ENCODE measurements at regions not wholly inside any gene's neighbourhood (a gene's known extent, or its start where the extent isn't known, plus 50 kb on each side); places are given as distances from the start of the nearest gene placed in this dataset.

- no TSS peak for BruUV-seq (replicated peaks)
- TF ChIP-seq, protein P1, sequence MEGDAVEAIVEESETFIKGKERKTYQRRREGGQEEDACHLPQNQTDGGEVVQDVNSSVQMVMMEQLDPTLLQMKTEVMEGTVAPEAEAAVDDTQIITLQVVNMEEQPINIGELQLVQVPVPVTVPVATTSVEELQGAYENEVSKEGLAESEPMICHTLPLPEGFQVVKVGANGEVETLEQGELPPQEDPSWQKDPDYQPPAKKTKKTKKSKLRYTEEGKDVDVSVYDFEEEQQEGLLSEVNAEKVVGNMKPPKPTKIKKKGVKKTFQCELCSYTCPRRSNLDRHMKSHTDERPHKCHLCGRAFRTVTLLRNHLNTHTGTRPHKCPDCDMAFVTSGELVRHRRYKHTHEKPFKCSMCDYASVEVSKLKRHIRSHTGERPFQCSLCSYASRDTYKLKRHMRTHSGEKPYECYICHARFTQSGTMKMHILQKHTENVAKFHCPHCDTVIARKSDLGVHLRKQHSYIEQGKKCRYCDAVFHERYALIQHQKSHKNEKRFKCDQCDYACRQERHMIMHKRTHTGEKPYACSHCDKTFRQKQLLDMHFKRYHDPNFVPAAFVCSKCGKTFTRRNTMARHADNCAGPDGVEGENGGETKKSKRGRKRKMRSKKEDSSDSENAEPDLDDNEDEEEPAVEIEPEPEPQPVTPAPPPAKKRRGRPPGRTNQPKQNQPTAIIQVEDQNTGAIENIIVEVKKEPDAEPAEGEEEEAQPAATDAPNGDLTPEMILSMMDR (IDR thresholded peaks at IDR 0.05; ENCODE audit: insufficient read depth in 1 of 2, low read depth in 1 of 2, low read length in 1 of 2, severe bottlenecking in 1 of 2, unreplicated experiment in 1 of 2), result no peak
- no peak overlapping the region for H3K4me3 ChIP-seq (ENCODE audit: low read depth, low read length)
- ChIA-PET CTCF (no interaction called here), POLR2A (no interaction called here)
- Mint-ChIP-seq H3K4me3 (ENCODE audit: unreplicated experiment) (no peak overlapping the region), H3K4me1 (ENCODE audit: low read depth, unreplicated experiment) (no peaks in the 10 kb centered on the region), H3K36me3 (ENCODE audit: insufficient read depth, unreplicated experiment) (no peaks in the 10 kb centered on the region), H3K27me3 (ENCODE audit: insufficient read depth, unreplicated experiment) (no peaks in the 10 kb centered on the region), H3K9me3 (ENCODE audit: unreplicated experiment) (peaks cover 27% of the 10 kb centered on the region), H3K27ac (ENCODE audit: unreplicated experiment) (no peak overlapping the region)
- no peak for DNase-seq
- intact Hi-C loops (cut with micrococcal nuclease; ENCODE audit: unreplicated experiment), result no loop called here
- peaks cover 2% of the 10 kb centered on the region; the same call in 1 of the 2 replicates for H3K9me3 ChIP-seq
- no peaks in the 10 kb centered on the region for H3K4me1 ChIP-seq
- H3K36me3 ChIP-seq (ENCODE audit: control insufficient read depth, insufficient read depth, low read length), result no peaks in the 10 kb centered on the region
- H3K27me3 ChIP-seq (replicated peaks; ENCODE audit: control insufficient read depth, insufficient read depth, low read length), result no peaks in the 10 kb centered on the region
Measured at GRCh38 chr10:93152136-93152535, 78.4 kb downstream of the CYP26A1 start.

GRCh38 chr10:93154531-93154930 is 80.8 kb downstream of the CYP26A1 start:
- no peaks in the 10 kb centered on the region for H3K4me1 ChIP-seq
- H3K27me3 Mint-ChIP-seq (ENCODE audit: insufficient read depth, unreplicated experiment), result no peaks in the 10 kb centered on the region
- peaks cover 27% of the 10 kb centered on the region for H3K9me3 Mint-ChIP-seq (ENCODE audit: unreplicated experiment)
- no peak overlapping the region for H3K4me3 ChIP-seq (ENCODE audit: low read depth, low read length)
- no peaks in the 10 kb centered on the region for H3K36me3 ChIP-seq (ENCODE audit: control insufficient read depth, insufficient read depth, low read length)
- no peaks in the 10 kb centered on the region for H3K36me3 Mint-ChIP-seq (ENCODE audit: insufficient read depth, unreplicated experiment)
- no peaks in the 10 kb centered on the region for H3K27me3 ChIP-seq (replicated peaks; ENCODE audit: control insufficient read depth, insufficient read depth, low read length)
- intact Hi-C loops (cut with micrococcal nuclease; ENCODE audit: unreplicated experiment), result no loop called here
- H3K27ac Mint-ChIP-seq (ENCODE audit: unreplicated experiment), result no peak overlapping the region
- ChIA-PET POLR2A (no interaction called here), CTCF (no interaction called here)
- no peak overlapping the region for H3K4me3 Mint-ChIP-seq (ENCODE audit: unreplicated experiment)
- H3K4me1 Mint-ChIP-seq (ENCODE audit: low read depth, unreplicated experiment), result no peaks in the 10 kb centered on the region
- no peak for DNase-seq
- TF ChIP-seq, protein P1 (IDR thresholded peaks at IDR 0.05; ENCODE audit: insufficient read depth in 1 of 2, low read depth in 1 of 2, low read length in 1 of 2, severe bottlenecking in 1 of 2, unreplicated experiment in 1 of 2), result no peak
- BruUV-seq (replicated peaks), result no TSS peak
- peaks cover 9% of the 10 kb centered on the region; the same call in 1 of the 2 replicates for H3K9me3 ChIP-seq

- H3K36me3 ChIP-seq (ENCODE audit: control insufficient read depth, insufficient read depth, low read length), result no peaks in the 10 kb centered on the region
- H3K27me3 ChIP-seq (replicated peaks; ENCODE audit: control insufficient read depth, insufficient read depth, low read length), result no peaks in the 10 kb centered on the region
- peaks cover 6% of the 10 kb centered on the region; the same call in 1 of the 2 replicates for H3K9me3 ChIP-seq
- BruUV-seq (replicated peaks), result no TSS peak
- Mint-ChIP-seq H3K4me1 (ENCODE audit: low read depth, unreplicated experiment) (no peaks in the 10 kb centered on the region), H3K4me3 (ENCODE audit: unreplicated experiment) (no peak overlapping the region), H3K27ac (ENCODE audit: unreplicated experiment) (no peak overlapping the region), H3K9me3 (ENCODE audit: unreplicated experiment) (peaks cover 20% of the 10 kb centered on the region), H3K27me3 (ENCODE audit: insufficient read depth, unreplicated experiment) (no peaks in the 10 kb centered on the region), H3K36me3 (ENCODE audit: insufficient read depth, unreplicated experiment) (no peaks in the 10 kb centered on the region)
- ChIA-PET CTCF (no interaction called here), POLR2A (no interaction called here)
- H3K4me3 ChIP-seq (ENCODE audit: low read depth, low read length), result no peak overlapping the region
- intact Hi-C loops (cut with micrococcal nuclease; ENCODE audit: unreplicated experiment), result no loop called here
- TF ChIP-seq, protein P1 (IDR thresholded peaks at IDR 0.05; ENCODE audit: insufficient read depth in 1 of 2, low read depth in 1 of 2, low read length in 1 of 2, severe bottlenecking in 1 of 2, unreplicated experiment in 1 of 2), result no peak
- no peaks in the 10 kb centered on the region for H3K4me1 ChIP-seq
- no peak for DNase-seq
Measured at GRCh38 chr10:93160140-93160539, 86.4 kb downstream of the CYP26A1 start.
